Vagina (tissue), 2 donors: ENCODE measurements at regions not wholly inside any gene's neighbourhood (a gene's known extent, or its start where the extent isn't known, plus 50 kb on each side); places are given as distances from the start of the nearest gene placed in this dataset.

ENCODE experiments used
- CTCF ChIP-seq, 3 experiments: fragments of 450-650 bp in 2 of 3; fragments of 200-600 bp in 1 of 3; sonication (generic) in 1 of 3; IDR thresholded peaks; one replicate each; pipeline ENCODE4 v1.5.1; 2017 to 2019; ENCODE audit warnings: antibody characterized with exemption in 3 of 3, mild to moderate bottlenecking in 2 of 3, moderate library complexity in 2 of 3
- POLR2A ChIP-seq, 2 donors: fragments of 450-650 bp; IDR thresholded peaks; one replicate each; pipeline ENCODE4 v1.6.1; 2017; ENCODE audit warnings: antibody characterized with exemption in 2 of 2, mild to moderate bottlenecking in 2 of 2, moderate library complexity in 2 of 2
- POLR2AphosphoS5 ChIP-seq, 2 donors: sonication (generic); formaldehyde crosslinking; IDR thresholded peaks; one replicate each; pipeline ENCODE4 v1.9.0; 2017; ENCODE audit warnings: antibody characterized with exemption in 2 of 2, mild to moderate bottlenecking in 2 of 2, low read depth in 1 of 2; ENCODE audit not compliant: insufficient read depth in 1 of 2

- no peak for TF ChIP-seq POLR2AphosphoS5 (IDR thresholded peaks at IDR 0.05; ENCODE audit: insufficient read depth in 1 of 2, low read depth in 1 of 2)
- TF ChIP-seq CTCF (IDR thresholded peaks at IDR 0.05): no peak
- no peak for TF ChIP-seq POLR2A (IDR thresholded peaks at IDR 0.05)
Observed at GRCh38 chr3:176909044-176909443, 288.2 kb downstream of the TBL1XR1 start.
